Kidney epithelial cell (primary cell): ENCODE measurements at regions not wholly inside any gene's neighbourhood (a gene's known extent, or its start where the extent isn't known, plus 50 kb on each side); places are given as distances from the start of the nearest gene placed in this dataset.

Experiments
- DNase-seq: peaks from one replicate; pipeline ENCODE4 v3.0.0-alpha.2; 2010; ENCODE audit warnings: low read depth
- H3K27me3 ChIP-seq: 2 replicates; pipeline ENCODE4 v1.6.0; 2011; ENCODE audit warnings: low read length; ENCODE audit not compliant: control insufficient read depth, insufficient read depth
- H3K36me3 ChIP-seq: 2 replicates; pipeline ENCODE4 v1.5.1; 2011; ENCODE audit warnings: low read length; ENCODE audit not compliant: control insufficient read depth, insufficient read depth
- H3K4me3 ChIP-seq: 2 replicates; pipeline ENCODE4 v1.5.1; 2011; ENCODE audit warnings: low read depth, mild to moderate bottlenecking, control low read depth, low read length
- TF ChIP-seq, protein P1 (sequence below): IDR thresholded peaks from 2 replicates; pipeline ENCODE4 v1.5.1; 2011; ENCODE audit warnings: mild to moderate bottlenecking, moderate library complexity, low read length, control low read depth, inconsistent platforms; ENCODE audit not compliant: insufficient read depth, poor library complexity, severe bottlenecking

DNA sequence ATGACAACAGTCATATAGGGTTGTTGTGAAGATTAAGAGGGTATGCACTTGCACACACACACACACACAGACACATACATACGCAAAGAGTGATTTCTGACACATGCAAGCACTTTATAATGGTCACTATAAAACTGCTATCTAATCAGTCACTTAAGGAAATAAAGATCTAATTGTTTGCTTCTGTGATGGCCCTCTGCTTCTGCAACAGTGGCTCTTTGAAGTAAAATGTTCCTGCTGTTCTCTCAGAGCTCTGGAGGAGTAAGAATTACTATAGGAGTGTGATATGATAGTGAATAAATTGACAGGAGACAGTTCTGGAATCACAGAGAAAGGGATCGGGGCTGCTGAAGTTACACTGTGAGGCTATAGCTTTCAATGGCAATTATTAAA lies 494.5 kb upstream of the B3GALT2 start:
- no peak overlapping the region for H3K4me3 ChIP-seq
- TF ChIP-seq, protein P1, sequence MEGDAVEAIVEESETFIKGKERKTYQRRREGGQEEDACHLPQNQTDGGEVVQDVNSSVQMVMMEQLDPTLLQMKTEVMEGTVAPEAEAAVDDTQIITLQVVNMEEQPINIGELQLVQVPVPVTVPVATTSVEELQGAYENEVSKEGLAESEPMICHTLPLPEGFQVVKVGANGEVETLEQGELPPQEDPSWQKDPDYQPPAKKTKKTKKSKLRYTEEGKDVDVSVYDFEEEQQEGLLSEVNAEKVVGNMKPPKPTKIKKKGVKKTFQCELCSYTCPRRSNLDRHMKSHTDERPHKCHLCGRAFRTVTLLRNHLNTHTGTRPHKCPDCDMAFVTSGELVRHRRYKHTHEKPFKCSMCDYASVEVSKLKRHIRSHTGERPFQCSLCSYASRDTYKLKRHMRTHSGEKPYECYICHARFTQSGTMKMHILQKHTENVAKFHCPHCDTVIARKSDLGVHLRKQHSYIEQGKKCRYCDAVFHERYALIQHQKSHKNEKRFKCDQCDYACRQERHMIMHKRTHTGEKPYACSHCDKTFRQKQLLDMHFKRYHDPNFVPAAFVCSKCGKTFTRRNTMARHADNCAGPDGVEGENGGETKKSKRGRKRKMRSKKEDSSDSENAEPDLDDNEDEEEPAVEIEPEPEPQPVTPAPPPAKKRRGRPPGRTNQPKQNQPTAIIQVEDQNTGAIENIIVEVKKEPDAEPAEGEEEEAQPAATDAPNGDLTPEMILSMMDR: no peak
- H3K36me3 ChIP-seq: no peaks in the 10 kb centered on the region
- H3K27me3 ChIP-seq: no peaks in the 10 kb centered on the region
- no peak for DNase-seq

DNA sequence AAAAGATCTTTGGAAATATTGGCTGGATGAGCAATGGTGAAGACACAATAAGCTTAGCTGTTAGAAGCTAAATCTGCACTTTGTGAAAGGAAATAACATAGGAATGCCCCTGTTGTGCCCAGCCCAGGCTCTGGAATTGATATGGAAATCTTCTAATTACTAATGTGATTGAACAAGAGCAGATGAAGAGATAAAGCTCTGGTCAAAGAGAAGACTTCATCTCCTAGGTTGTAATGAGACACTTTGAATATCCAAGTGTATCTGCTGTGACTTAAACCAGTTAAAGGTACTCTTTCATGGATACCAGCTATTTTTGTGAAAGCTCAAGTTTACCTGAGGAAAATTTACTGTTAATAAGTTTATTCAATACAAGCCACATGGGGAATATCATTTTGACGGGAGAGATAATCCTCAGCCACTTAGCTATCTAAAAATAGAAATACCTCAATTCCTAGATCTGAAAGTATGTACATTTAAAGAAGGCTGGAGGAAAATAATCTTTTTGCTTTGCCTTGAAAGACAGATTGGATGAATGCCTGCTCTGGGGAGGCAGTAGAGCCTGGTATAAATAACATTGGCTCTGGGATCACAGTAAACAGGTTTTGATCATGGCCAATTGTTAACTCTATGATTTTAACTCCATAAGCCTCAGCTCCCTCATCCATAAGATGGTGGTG lies 494.0 kb upstream of the B3GALT2 start:
- no peak for DNase-seq

DNA sequence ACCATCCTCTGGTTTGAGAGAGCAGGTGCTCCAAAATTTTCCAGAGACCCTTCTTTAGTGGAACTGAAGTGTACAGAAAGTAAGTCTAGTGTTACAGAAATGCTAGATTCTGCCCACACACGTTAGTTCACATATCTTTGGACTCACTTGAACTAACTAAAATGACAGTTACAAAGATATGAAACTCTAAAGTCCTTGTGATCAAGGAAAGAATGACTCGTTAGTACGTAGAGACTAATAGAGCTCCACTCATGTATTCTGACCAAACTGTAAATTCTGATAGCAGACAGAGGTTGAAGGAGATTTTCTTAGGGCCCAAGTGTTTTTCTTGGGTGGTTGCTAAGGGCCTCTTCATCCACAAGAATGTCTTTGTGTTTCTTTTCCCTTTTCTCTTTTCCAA lies 491.5 kb upstream of the B3GALT2 start:
- no peak for DNase-seq
- Histone ChIP-seq H3K4me3 (no peak overlapping the region), H3K36me3 (no peaks in the 10 kb centered on the region), H3K27me3 (no peaks in the 10 kb centered on the region)
- TF ChIP-seq, protein P1: no peak

More for the DNA sequence above, 494.0 kb upstream of the B3GALT2 start:
- Histone ChIP-seq H3K4me3 (no peak overlapping the region), H3K36me3 (no peaks in the 10 kb centered on the region), H3K27me3 (no peaks in the 10 kb centered on the region)
- TF ChIP-seq, protein P1: no peak

- no peak for DNase-seq
- TF ChIP-seq, protein P1: no peak
- no peaks in the 10 kb centered on the region for H3K36me3 ChIP-seq
- H3K27me3 ChIP-seq: no peaks in the 10 kb centered on the region
- no peak overlapping the region for H3K4me3 ChIP-seq
Observed at GRCh38 chr1:193676996-193677549, 490.7 kb upstream of the B3GALT2 start.

GRCh38 chr1:193674292-193674944 lies 488.0 kb upstream of the B3GALT2 start:
- no peak for DNase-seq
- TF ChIP-seq, protein P1: no peak

More at GRCh38 chr1:193674292-193674944, 488.0 kb upstream of the B3GALT2 start:
- Histone ChIP-seq H3K4me3 (no peak overlapping the region), H3K27me3 (no peaks in the 10 kb centered on the region), H3K36me3 (no peaks in the 10 kb centered on the region)
